WTC11 (cell line): ENCODE measurements at regions not wholly inside any gene's neighbourhood (a gene's known extent, or its start where the extent isn't known, plus 50 kb on each side); places are given as distances from the start of the nearest gene placed in this dataset.

Source experiments
- ATAC-seq: fragments of 200-7000 bp; cut with Tn5 transposase; 2 replicates; pipeline ENCODE4 v1.10.0; 2021; ENCODE audit warnings: mild to moderate bottlenecking, moderate library complexity
- CTCF ChIA-PET: fragments of 300-600 bp; sonication (Branson Sonifier 250); formaldehyde crosslinking; loops from one replicate; lab custom pipeline; 2021; ENCODE audit warnings: antibody characterized with exemption; lab: Charles Lee
- POLR2A ChIA-PET: fragments of 350-600 bp; sonication (Branson Sonifier 250); formaldehyde crosslinking; loops from one replicate; lab custom pipeline; 2021; ENCODE audit warnings: antibody characterized with exemption; lab: Charles Lee
- DNase-seq: peaks from one replicate; pipeline ENCODE4 v3.0.0; 2021; ENCODE audit warnings: low spot score
- H3K27ac Mint-ChIP-seq: 2 replicates; pipeline ENCODE4 v1.8.0; 2021; ENCODE audit warnings: mixed read lengths
- H3K27me3 Mint-ChIP-seq: 2 replicates; pipeline ENCODE4 v1.8.0; 2021; ENCODE audit warnings: low read depth, mild to moderate bottlenecking, moderate library complexity, mixed read lengths
- H3K36me3 Mint-ChIP-seq: 2 replicates; pipeline ENCODE4 v1.8.0; 2021; ENCODE audit warnings: mixed read lengths
- H3K4me1 Mint-ChIP-seq: 2 replicates; pipeline ENCODE4 v1.8.0; 2022; ENCODE audit warnings: mixed read lengths
- H3K4me3 Mint-ChIP-seq: 2 replicates; pipeline ENCODE4 v1.8.0; 2021; ENCODE audit warnings: mild to moderate bottlenecking, moderate library complexity, mixed read lengths
- H3K9me3 Mint-ChIP-seq: 2 replicates; pipeline ENCODE4 v1.8.0; 2021; ENCODE audit warnings: mixed read lengths
- FOXP1 ChIP-seq: sonication (generic); formaldehyde crosslinking; IDR thresholded peaks from 2 replicates; pipeline ENCODE4 v1.8.0; 2022; ENCODE audit warnings: missing genetic modification reagents, mild to moderate bottlenecking, moderate library complexity, borderline replicate concordance
- JAZF1 ChIP-seq: fragments of 250-450 bp; sonication (Bioruptor Pico); IDR thresholded peaks from 2 replicates; pipeline ENCODE4 v1.9.0; 2021; ENCODE audit warnings: moderate library complexity, mild to moderate bottlenecking, inconsistent platforms
- KAT7 ChIP-seq: sonication (generic); formaldehyde crosslinking; IDR thresholded peaks from 2 replicates; pipeline ENCODE4 v1.8.1; 2023; ENCODE audit warnings: missing genetic modification reagents, mild to moderate bottlenecking, borderline replicate concordance
- NFYB ChIP-seq: sonication (generic); formaldehyde crosslinking; conservative IDR thresholded peaks from 2 replicates; pipeline ENCODE4 v1.8.0; 2022; ENCODE audit warnings: low read depth, missing genetic modification reagents
- OVOL2 ChIP-seq: fragments of 250-450 bp; sonication (Bioruptor Pico); IDR thresholded peaks from 2 replicates; pipeline ENCODE4 v1.9.0; 2021; ENCODE audit warnings: mild to moderate bottlenecking, borderline replicate concordance
- PREB ChIP-seq: sonication (generic); formaldehyde crosslinking; IDR thresholded peaks from 2 replicates; pipeline ENCODE4 v1.8.1; 2022; ENCODE audit warnings: mild to moderate bottlenecking, missing genetic modification reagents, moderate library complexity, borderline replicate concordance
- RORB ChIP-seq: fragments of 250-450 bp; sonication (Bioruptor Pico); IDR thresholded peaks from 2 replicates; pipeline ENCODE4 v1.9.0; 2021; ENCODE audit warnings: mild to moderate bottlenecking
- SOX15 ChIP-seq: fragments of 250-450 bp; sonication (Bioruptor Pico); IDR thresholded peaks from 2 replicates; pipeline ENCODE4 v1.9.0; 2021; ENCODE audit warnings: mild to moderate bottlenecking
- SP1 ChIP-seq: sonication (generic); formaldehyde crosslinking; conservative IDR thresholded peaks from 2 replicates; pipeline ENCODE4 v1.8.1; 2022; ENCODE audit warnings: missing genetic modification reagents
- TP53 ChIP-seq: sonication (generic); formaldehyde crosslinking; IDR thresholded peaks from 2 replicates; pipeline ENCODE4 v1.8.1; 2023; ENCODE audit warnings: mild to moderate bottlenecking, missing genetic modification reagents
- ZNF219 ChIP-seq: sonication (generic); formaldehyde crosslinking; IDR thresholded peaks from 2 replicates; pipeline ENCODE4 v1.8.0; 2023; ENCODE audit warnings: missing genetic modification reagents, mild to moderate bottlenecking, borderline replicate concordance
- ZNF263 ChIP-seq: sonication (generic); formaldehyde crosslinking; IDR thresholded peaks from 2 replicates; pipeline ENCODE4 v1.8.1; 2022; ENCODE audit warnings: low read depth, mild to moderate bottlenecking, moderate library complexity, missing genetic modification reagents
- ZNF532 ChIP-seq: fragments of 250-450 bp; sonication (Bioruptor Pico); IDR thresholded peaks from 2 replicates; pipeline ENCODE4 v1.9.0; 2021; ENCODE audit warnings: mild to moderate bottlenecking, borderline replicate concordance
- ZNF671 ChIP-seq: fragments of 250-450 bp; sonication (Bioruptor Pico); IDR thresholded peaks from 2 replicates; pipeline ENCODE4 v1.8.0; 2021; ENCODE audit warnings: mild to moderate bottlenecking
- TF ChIP-seq, protein P1 (sequence below): sonication (generic); formaldehyde crosslinking; IDR thresholded peaks from 2 replicates; pipeline ENCODE4 v1.8.0; 2022; ENCODE audit warnings: mild to moderate bottlenecking, missing genetic modification reagents
- TF ChIP-seq, protein P2 (sequence below): sonication (generic); formaldehyde crosslinking; IDR thresholded peaks from 2 replicates; pipeline ENCODE4 v1.8.1; 2023; ENCODE audit warnings: mild to moderate bottlenecking, missing genetic modification reagents, borderline replicate concordance
- TF ChIP-seq, protein P3 (sequence below): fragments of 250-450 bp; sonication (Bioruptor Pico); IDR thresholded peaks from 2 replicates; pipeline ENCODE4 v1.9.0; 2021; ENCODE audit warnings: moderate library complexity, mild to moderate bottlenecking, inconsistent platforms, borderline replicate concordance
- TF ChIP-seq, protein P4 (sequence below): fragments of 250-450 bp; sonication (Bioruptor Pico); IDR thresholded peaks from 2 replicates; pipeline ENCODE4 v1.8.0; 2021; ENCODE audit warnings: mild to moderate bottlenecking
- TF ChIP-seq, protein P5 (sequence below): sonication (generic); formaldehyde crosslinking; IDR thresholded peaks from 2 replicates; pipeline ENCODE4 v1.8.1; 2023; ENCODE audit warnings: mild to moderate bottlenecking, missing genetic modification reagents

DNA sequence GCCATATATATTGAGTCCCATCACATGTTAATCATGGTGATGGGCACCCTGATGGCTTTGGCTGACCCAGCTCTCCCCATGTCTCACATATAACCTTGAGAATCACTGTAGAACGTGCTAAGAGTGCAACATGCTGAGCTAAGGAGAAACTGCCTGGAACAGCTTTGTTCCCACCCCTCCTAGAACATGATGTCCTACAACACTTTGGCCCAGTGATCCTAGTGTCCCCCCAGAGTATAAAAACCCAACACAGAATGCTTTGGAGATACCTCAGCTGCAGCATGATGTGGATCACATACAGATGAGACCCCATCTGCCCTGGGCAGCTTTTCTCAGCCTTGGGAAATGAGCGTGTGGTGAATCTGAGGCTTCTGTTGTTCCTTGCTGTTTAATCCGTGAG, 343.5 kb downstream of the NFIB start:
- no peaks in the 10 kb centered on the region for H3K9me3 Mint-ChIP-seq
- H3K36me3 Mint-ChIP-seq: no peaks in the 10 kb centered on the region
- no peaks in the 10 kb centered on the region for H3K4me1 Mint-ChIP-seq
- H3K4me3 Mint-ChIP-seq: no peak overlapping the region
- no peak for ATAC-seq
- no peaks in the 10 kb centered on the region; the same call in 1 of the 2 replicates for H3K27me3 Mint-ChIP-seq
- ChIA-PET POLR2A (no interaction called here), CTCF (no interaction called here)
- TF ChIP-seq SOX15: no peak
- TF ChIP-seq, all 79 proteins: peak for 0
- H3K27ac Mint-ChIP-seq: no peak overlapping the region
- no peak for DNase-seq

- no peaks in the 10 kb centered on the region for H3K36me3 Mint-ChIP-seq
- no peak overlapping the region for H3K27ac Mint-ChIP-seq
- no peaks in the 10 kb centered on the region for H3K9me3 Mint-ChIP-seq
- H3K27me3 Mint-ChIP-seq: no peaks in the 10 kb centered on the region; the same call in 1 of the 2 replicates
- no peak overlapping the region for H3K4me3 Mint-ChIP-seq
- ATAC-seq (no peak), DNase-seq (no peak)
- no peaks in the 10 kb centered on the region for H3K4me1 Mint-ChIP-seq
- POLR2A ChIA-PET: no interaction called here
- CTCF ChIA-PET: no interaction called here
- TF ChIP-seq, protein P1, sequence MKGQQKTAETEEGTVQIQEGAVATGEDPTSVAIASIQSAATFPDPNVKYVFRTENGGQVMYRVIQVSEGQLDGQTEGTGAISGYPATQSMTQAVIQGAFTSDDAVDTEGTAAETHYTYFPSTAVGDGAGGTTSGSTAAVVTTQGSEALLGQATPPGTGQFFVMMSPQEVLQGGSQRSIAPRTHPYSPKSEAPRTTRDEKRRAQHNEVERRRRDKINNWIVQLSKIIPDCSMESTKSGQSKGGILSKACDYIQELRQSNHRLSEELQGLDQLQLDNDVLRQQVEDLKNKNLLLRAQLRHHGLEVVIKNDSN (CRISPR knock-in tag): no peak
- TF ChIP-seq ZNF219 (CRISPR knock-in tag): no peak
- TF ChIP-seq, protein P2, sequence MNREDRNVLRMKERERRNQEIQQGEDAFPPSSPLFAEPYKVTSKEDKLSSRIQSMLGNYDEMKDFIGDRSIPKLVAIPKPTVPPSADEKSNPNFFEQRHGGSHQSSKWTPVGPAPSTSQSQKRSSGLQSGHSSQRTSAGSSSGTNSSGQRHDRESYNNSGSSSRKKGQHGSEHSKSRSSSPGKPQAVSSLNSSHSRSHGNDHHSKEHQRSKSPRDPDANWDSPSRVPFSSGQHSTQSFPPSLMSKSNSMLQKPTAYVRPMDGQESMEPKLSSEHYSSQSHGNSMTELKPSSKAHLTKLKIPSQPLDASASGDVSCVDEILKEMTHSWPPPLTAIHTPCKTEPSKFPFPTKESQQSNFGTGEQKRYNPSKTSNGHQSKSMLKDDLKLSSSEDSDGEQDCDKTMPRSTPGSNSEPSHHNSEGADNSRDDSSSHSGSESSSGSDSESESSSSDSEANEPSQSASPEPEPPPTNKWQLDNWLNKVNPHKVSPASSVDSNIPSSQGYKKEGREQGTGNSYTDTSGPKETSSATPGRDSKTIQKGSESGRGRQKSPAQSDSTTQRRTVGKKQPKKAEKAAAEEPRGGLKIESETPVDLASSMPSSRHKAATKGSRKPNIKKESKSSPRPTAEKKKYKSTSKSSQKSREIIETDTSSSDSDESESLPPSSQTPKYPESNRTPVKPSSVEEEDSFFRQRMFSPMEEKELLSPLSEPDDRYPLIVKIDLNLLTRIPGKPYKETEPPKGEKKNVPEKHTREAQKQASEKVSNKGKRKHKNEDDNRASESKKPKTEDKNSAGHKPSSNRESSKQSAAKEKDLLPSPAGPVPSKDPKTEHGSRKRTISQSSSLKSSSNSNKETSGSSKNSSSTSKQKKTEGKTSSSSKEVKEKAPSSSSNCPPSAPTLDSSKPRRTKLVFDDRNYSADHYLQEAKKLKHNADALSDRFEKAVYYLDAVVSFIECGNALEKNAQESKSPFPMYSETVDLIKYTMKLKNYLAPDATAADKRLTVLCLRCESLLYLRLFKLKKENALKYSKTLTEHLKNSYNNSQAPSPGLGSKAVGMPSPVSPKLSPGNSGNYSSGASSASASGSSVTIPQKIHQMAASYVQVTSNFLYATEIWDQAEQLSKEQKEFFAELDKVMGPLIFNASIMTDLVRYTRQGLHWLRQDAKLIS: no peak
- TF ChIP-seq SP1 (CRISPR knock-in tag): no peak
- no peak for TF ChIP-seq ZNF532 (CRISPR knock-in tag)
- TF ChIP-seq NFYB (CRISPR knock-in tag): no peak
- TF ChIP-seq JAZF1 (CRISPR knock-in tag): no peak
- TF ChIP-seq FOXP1: no peak
- TF ChIP-seq, protein P3, sequence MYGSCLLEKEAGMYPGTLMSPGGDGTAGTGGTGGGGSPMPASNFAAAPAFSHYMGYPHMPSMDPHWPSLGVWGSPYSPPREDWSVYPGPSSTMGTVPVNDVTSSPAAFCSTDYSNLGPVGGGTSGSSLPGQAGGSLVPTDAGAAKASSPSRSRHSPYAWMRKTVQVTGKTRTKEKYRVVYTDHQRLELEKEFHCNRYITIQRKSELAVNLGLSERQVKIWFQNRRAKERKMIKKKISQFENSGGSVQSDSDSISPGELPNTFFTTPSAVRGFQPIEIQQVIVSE (CRISPR knock-in tag): no peak
- TF ChIP-seq, protein P4, sequence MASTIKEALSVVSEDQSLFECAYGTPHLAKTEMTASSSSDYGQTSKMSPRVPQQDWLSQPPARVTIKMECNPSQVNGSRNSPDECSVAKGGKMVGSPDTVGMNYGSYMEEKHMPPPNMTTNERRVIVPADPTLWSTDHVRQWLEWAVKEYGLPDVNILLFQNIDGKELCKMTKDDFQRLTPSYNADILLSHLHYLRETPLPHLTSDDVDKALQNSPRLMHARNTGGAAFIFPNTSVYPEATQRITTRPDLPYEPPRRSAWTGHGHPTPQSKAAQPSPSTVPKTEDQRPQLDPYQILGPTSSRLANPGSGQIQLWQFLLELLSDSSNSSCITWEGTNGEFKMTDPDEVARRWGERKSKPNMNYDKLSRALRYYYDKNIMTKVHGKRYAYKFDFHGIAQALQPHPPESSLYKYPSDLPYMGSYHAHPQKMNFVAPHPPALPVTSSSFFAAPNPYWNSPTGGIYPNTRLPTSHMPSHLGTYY (CRISPR knock-in tag): no peak
- TF ChIP-seq ZNF263: no peak
- TF ChIP-seq ZNF671 (CRISPR knock-in tag): no peak
- TF ChIP-seq KAT7 (CRISPR knock-in tag): no peak
- TF ChIP-seq, protein P5, sequence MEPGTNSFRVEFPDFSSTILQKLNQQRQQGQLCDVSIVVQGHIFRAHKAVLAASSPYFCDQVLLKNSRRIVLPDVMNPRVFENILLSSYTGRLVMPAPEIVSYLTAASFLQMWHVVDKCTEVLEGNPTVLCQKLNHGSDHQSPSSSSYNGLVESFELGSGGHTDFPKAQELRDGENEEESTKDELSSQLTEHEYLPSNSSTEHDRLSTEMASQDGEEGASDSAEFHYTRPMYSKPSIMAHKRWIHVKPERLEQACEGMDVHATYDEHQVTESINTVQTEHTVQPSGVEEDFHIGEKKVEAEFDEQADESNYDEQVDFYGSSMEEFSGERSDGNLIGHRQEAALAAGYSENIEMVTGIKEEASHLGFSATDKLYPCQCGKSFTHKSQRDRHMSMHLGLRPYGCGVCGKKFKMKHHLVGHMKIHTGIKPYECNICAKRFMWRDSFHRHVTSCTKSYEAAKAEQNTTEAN (CRISPR knock-in tag): no peak
- no peak for TF ChIP-seq PREB (CRISPR knock-in tag)
- TF ChIP-seq TP53 (CRISPR knock-in tag): no peak
- no peak for TF ChIP-seq RORB (CRISPR knock-in tag)
- TF ChIP-seq OVOL2 (CRISPR knock-in tag): no peak
- TF ChIP-seq, all 79 proteins: peak for 0
These were observed 343.9 kb downstream of the NFIB start for GRCh38 chr9:13970018-13970417.
